GM12891 (cell line): ENCODE measurements at regions not wholly inside any gene's neighbourhood (a gene's known extent, or its start where the extent isn't known, plus 50 kb on each side); places are given as distances from the start of the nearest gene placed in this dataset.

Experiments used
- POLR2A ChIP-seq: IDR thresholded peaks from 2 replicates; pipeline ENCODE4 v1.6.1; 2011; ENCODE audit warnings: low read depth, low read length, control low read depth
- POLR2AphosphoS5 ChIP-seq: IDR thresholded peaks from 2 replicates; pipeline ENCODE4 v1.6.1; 2011; ENCODE audit warnings: low read depth, low read length, control low read depth
- SPI1 ChIP-seq: IDR thresholded peaks from 2 replicates; pipeline ENCODE4 v1.6.1; 2011; ENCODE audit warnings: low read depth, low read length, control low read depth
- TAF1 ChIP-seq: IDR thresholded peaks from 2 replicates; pipeline ENCODE4 v1.6.1; 2011; ENCODE audit warnings: low read depth, low read length, control low read depth

DNA sequence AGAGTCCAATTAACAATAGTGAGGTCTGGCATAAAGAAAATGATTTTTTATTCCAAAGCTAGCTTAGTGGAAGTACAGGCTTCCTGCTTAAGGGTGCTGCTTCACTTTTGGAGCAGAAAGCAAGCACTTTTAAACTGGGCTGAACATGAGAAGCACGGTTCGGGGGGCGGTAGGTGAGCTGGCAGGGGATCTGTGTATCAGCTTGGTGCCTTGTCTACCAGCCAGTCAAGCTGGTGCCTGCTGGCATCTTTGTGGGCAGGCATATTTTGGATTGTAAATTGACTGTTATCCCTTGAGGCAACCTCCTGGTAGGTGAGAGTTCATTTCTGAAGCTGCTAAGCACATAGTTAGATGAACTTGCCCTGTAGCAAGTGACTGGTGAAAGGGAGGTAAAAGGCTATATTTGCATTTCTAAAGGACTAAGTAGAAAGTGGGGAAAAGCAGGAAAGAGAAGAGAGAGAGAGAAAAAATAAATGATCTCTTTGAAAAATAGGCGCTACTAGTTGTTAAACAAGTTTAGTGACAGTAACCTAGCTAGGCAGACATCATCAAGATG lies 121.1 kb upstream of the SYT10 start:
- TF ChIP-seq TAF1 = no peak
- TF ChIP-seq POLR2A = no peak
- no peak for TF ChIP-seq POLR2AphosphoS5
- TF ChIP-seq SPI1 = no peak
